GM10266 (cell line): ENCODE measurements at regions not wholly inside any gene's neighbourhood (a gene's known extent, or its start where the extent isn't known, plus 50 kb on each side); places are given as distances from the start of the nearest gene placed in this dataset.

ENCODE experiments used
- DNase-seq: peaks from one replicate; pipeline ENCODE4 v3.0.0; 2012; ENCODE audit errors: extremely low spot score
- TF ChIP-seq, protein P1 (sequence below): IDR thresholded peaks from 2 replicates; pipeline ENCODE4 v1.5.1; 2012; ENCODE audit warnings: mild to moderate bottlenecking, low read depth; ENCODE audit not compliant: control insufficient read depth, insufficient read depth; ENCODE audit errors: missing control alignments

DNA sequence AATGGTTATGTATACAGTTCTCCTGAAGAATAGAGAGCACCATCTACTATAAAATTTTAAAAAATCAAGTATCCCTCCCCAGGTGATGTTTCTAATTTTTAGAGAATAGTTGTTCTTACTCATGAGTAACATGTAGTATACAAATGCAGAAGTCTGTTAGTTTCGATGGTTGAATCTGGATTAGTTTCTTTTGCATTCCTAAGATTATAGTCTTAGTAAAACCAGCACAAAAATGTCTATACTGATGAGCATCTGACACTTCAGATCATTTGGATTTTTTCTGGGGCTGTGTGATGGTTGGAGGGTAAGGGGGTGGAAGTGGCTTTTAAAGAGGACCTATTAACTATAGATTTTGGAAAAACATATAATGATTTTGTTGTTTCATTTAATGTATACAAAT lies 167.3 kb upstream of the SGO1 start:
- TF ChIP-seq, protein P1, sequence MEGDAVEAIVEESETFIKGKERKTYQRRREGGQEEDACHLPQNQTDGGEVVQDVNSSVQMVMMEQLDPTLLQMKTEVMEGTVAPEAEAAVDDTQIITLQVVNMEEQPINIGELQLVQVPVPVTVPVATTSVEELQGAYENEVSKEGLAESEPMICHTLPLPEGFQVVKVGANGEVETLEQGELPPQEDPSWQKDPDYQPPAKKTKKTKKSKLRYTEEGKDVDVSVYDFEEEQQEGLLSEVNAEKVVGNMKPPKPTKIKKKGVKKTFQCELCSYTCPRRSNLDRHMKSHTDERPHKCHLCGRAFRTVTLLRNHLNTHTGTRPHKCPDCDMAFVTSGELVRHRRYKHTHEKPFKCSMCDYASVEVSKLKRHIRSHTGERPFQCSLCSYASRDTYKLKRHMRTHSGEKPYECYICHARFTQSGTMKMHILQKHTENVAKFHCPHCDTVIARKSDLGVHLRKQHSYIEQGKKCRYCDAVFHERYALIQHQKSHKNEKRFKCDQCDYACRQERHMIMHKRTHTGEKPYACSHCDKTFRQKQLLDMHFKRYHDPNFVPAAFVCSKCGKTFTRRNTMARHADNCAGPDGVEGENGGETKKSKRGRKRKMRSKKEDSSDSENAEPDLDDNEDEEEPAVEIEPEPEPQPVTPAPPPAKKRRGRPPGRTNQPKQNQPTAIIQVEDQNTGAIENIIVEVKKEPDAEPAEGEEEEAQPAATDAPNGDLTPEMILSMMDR: no peak
- no peak for DNase-seq

DNA sequence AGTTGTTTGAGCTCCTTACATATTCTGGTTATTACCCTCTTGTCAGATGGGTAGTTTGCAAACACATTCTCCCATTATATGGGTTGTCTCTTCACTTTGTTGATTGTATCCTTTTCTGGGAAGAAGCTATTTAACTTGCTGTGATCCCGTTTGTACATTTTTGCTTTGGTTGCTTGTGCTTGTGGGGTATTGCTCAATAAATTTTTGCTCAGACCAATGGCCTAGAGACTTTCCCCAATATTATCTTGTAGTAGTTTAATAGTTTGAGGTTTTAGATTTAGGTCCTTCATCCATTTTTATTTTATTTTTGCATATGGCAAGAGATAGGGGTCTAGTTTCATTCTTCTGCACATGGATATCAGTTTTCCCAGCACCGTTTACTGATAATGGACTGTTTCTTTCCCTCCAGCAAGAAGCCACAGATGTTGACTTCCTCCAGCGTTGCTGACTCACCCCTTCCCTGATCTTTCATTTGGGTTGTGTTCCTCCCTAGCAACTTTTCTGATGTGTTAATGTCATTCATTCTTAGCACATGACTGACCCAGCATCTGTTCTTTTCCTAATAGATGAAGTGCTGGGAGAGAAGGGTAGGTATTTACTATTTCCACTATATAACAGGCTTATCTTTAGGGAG lies 166.7 kb upstream of the SGO1 start:
- no peak for DNase-seq
- TF ChIP-seq, protein P1: no peak

DNA sequence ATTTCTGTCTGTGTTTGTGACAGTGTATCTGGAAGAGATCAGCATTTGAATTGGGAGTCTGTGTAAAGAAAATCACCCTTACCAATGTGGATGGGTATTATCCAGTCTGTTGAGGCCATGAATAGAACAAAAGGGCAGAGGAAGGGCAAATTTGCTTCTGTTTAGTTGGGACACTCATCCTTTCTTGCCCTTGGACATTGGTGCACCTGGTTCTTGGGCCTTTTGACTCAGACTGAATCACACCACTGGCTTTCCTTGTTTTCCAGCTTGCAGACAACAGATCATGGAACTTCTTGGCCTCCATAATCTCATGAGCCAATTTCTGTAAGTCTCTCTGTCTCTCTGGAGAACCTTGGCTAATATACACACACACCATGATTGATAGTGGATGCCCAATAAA lies 164.4 kb upstream of the SGO1 start:
- TF ChIP-seq, protein P1: no peak
- no peak for DNase-seq

DNA sequence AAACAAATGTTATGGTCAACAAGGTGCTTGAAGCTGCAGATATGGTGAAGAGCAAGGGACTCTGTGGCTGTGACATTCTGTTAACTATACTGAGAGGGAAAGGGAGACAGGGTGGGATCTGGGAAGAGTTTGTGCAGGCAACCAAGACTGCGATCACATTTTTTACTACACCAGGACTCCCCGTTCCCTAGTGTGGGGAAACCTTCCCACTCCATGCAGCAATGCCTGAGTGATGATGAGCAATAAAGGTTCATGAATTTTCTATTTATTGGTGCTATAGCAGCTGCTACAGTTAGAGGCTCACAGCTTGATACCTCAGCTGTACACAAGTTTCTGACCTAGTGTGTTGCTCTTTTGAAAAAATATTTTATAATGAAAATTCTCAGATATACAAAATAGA lies 160.9 kb upstream of the SGO1 start:
- no peak for DNase-seq
- TF ChIP-seq, protein P1: no peak

DNA sequence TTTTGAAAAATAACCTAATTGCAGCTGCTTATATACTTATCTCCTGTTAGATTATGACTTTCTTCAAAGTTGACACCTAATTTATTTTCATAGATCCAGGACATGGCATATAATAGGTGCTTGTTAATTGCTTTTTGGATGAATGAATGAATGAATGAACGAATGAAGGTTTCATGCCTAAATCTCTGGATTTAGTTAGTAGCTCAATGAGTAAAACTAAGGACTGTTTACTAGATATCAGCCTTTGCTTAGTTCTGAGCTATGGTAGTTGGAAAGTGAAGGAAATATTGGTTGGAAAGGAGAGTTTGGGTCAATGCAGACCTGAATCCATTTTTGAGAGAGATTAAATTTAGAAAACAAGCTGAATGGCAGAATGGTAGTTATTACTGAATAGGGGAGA lies 160.4 kb upstream of the SGO1 start:
- TF ChIP-seq, protein P1: no peak
- no peak for DNase-seq

DNA sequence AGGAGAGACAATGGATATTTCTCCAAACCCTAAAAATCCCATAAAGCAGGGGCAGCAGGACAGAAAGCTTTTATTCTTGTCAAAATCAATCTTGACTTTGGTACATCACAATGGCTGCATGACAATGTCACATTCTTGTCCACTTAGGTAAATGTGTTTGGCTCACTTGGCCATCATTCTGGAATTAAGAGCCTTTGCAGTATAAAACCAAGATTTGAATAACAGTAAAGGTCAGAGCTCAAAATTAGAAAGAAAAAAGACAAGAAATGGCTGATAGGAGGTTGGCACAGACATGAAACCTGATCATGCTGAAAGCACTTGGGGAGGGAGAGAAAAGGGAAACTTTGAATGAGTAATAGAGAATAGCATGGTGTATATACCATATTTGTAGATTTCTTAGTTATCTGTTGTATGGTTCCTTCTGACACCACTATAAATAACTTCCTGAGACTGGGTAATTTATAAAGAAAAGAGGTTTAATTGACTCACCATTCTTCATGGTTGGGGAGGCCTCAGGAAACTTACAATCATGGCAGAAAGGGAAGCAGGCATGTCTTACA lies 158.5 kb upstream of the SGO1 start:
- no peak for DNase-seq
- TF ChIP-seq, protein P1: no peak

DNA sequence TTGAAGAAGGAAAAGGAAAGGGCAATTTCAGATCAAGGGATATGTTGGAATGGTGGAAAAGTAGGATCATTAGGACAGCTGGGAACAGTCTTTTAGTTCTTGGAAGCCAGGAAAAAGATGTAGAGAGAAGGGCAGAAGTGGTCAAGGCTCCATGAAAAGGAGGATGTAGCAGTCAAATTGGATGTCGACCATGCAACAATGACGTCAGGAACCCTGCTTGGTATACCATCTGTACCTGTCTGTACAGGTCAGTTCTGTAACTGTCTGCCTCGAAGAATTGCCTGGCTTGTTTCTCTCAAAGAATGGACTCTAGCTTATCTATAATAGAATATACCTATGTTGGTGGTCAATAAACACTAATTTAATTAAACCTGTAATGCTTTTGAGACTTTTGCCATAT lies 157.8 kb upstream of the SGO1 start:
- DNase-seq: no peak
- TF ChIP-seq, protein P1: no peak
